Body of pancreas (tissue), 4 donors: ENCODE measurements at regions not wholly inside any gene's neighbourhood (a gene's known extent, or its start where the extent isn't known, plus 50 kb on each side); places are given as distances from the start of the nearest gene placed in this dataset.

Experiments used
- ATAC-seq: fragments of 150-250 bp; one replicate; pipeline ENCODE4 v1.9.1; 2016
- DNase-seq, 4 donors: peaks; one replicate each; pipeline ENCODE4 v3.0.0-alpha.2; 2019
- H3K27ac ChIP-seq, 4 donors: fragments of 200-600 bp; sonication (generic); 1 replicate in 3 of 4; 2 replicates in 1 of 4; pipeline versions ENCODE4 v1.5.1 to v1.6.1; 2016 to 2019; ENCODE audit warnings: mild to moderate bottlenecking in 1 of 4, mixed read lengths in 1 of 4, moderate library complexity in 1 of 4
- H3K27me3 ChIP-seq, 2 donors: fragments of 200-600 bp; sonication (generic); one replicate each; pipeline ENCODE4 v1.6.0; 2016; ENCODE audit warnings: mild to moderate bottlenecking in 1 of 2
- H3K36me3 ChIP-seq, 2 donors: fragments of 200-600 bp; sonication (generic); replicated peaks in 1 of 2; 2 replicates each; pipeline ENCODE4 v1.5.1; 2016; ENCODE audit warnings: low read depth in 2 of 2; ENCODE audit not compliant: insufficient read depth in 1 of 2
- H3K4me1 ChIP-seq: fragments of 200-600 bp; sonication (generic); one replicate; pipeline ENCODE4 v1.6.0; 2016
- H3K4me3 ChIP-seq, 2 donors: fragments of 200-600 bp; sonication (generic); 1 replicate in 1 of 2; 2 replicates in 1 of 2; pipeline ENCODE4 v1.5.1; 2016 to 2019
- H3K9me3 ChIP-seq, 3 donors: fragments of 200-600 bp; sonication (generic); 1 replicate in 2 of 3; 2 replicates in 1 of 3; pipeline ENCODE4 v1.5.1; 2016
- POLR2A ChIP-seq, 3 donors: fragments of 450-650 bp; IDR thresholded peaks; one replicate each; pipeline ENCODE4 v1.6.1; 2016; ENCODE audit warnings: antibody characterized with exemption in 3 of 3, mild to moderate bottlenecking in 2 of 3
- WGBS, 2 donors: methylation state at CpG; one replicate each; pipeline ENCODE4 v1.1.5; 2017; 5-methylcytosine and 5-hydroxymethylcytosine counted together
- intact Hi-C: fragments of 100-400 bp; cut with DNase I; formaldehyde crosslinking; loops from one replicate; pipeline ENCODE4 v1.15.1; 2023
- TF ChIP-seq, protein P1 (sequence below), 7 experiments: fragments of 450-650 bp in 4 of 7; fragments of 200-600 bp in 3 of 7; sonication (generic) in 3 of 7; IDR thresholded peaks; one replicate each; pipeline ENCODE4 v1.5.1; 2016 to 2019; ENCODE audit warnings: antibody characterized with exemption in 7 of 7

DNA sequence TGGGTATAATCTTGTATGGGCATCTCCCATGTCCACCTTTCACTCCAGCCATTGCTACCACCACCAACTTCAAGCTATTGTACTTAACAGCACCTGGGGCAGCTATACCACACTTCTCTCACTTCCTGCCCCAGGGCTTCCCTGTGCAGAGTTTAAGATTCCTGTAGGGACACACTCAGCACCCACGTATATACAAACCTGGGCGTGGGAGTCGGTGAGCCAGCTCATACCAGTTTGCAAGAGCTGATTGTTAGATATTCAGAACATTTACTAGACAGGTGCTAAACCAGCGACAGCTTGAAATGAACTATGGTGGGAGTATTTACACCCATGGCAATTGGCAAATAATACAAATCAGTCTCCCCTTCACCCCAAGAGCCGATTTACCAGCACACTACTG is 114.8 kb upstream of the CSF3R start:
- WGBS, 2 donors = 63 to 67% methylated on average over 5 of the region's 5 CpGs
- TF ChIP-seq, protein P1, sequence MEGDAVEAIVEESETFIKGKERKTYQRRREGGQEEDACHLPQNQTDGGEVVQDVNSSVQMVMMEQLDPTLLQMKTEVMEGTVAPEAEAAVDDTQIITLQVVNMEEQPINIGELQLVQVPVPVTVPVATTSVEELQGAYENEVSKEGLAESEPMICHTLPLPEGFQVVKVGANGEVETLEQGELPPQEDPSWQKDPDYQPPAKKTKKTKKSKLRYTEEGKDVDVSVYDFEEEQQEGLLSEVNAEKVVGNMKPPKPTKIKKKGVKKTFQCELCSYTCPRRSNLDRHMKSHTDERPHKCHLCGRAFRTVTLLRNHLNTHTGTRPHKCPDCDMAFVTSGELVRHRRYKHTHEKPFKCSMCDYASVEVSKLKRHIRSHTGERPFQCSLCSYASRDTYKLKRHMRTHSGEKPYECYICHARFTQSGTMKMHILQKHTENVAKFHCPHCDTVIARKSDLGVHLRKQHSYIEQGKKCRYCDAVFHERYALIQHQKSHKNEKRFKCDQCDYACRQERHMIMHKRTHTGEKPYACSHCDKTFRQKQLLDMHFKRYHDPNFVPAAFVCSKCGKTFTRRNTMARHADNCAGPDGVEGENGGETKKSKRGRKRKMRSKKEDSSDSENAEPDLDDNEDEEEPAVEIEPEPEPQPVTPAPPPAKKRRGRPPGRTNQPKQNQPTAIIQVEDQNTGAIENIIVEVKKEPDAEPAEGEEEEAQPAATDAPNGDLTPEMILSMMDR (IDR thresholded peaks at IDR 0.05) = no peak
- TF ChIP-seq POLR2A (IDR thresholded peaks at IDR 0.05) = no peak
- no peak overlapping the region for H3K27ac ChIP-seq
- H3K4me1 ChIP-seq = no peaks in the 10 kb centered on the region
- ATAC-seq = no peak
- H3K27me3 ChIP-seq = peaks cover 0 to 4% of the 10 kb centered on the region in 2 donors
- intact Hi-C loops = no loop called here
- no peaks in the 10 kb centered on the region for H3K36me3 ChIP-seq
- H3K9me3 ChIP-seq = no peaks in the 10 kb centered on the region
- no peak for DNase-seq
- no peak overlapping the region for H3K4me3 ChIP-seq

DNA sequence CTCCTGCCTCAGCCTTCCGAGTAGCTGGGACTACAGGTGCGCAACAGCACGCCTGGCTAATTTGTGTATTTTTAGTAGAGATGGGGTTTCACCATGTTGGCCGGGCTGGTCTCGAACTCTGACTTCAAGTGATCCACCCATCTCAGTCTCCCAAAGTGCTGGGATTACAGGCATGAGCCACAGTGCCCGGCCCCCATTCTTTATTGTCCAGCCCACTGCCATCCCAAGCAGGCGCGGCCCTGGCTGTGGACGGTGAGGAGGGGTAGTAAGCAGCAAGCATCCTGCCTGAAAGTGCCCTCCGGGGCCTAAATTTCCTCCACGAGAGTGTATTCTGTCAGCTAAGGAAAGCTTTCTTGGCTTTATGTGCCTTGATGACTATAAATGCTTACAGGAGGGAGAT is 113.2 kb upstream of the CSF3R start:
- ATAC-seq = no peak
- no peaks in the 10 kb centered on the region for H3K4me1 ChIP-seq
- H3K27me3 ChIP-seq = peaks cover 0 to 4% of the 10 kb centered on the region in 2 donors
- no peak overlapping the region for H3K4me3 ChIP-seq
- no peak overlapping the region for H3K27ac ChIP-seq
- TF ChIP-seq, protein P1 (IDR thresholded peaks at IDR 0.05) = no peak
- no peak for TF ChIP-seq POLR2A (IDR thresholded peaks at IDR 0.05)
- no peak for DNase-seq
- H3K36me3 ChIP-seq = no peaks in the 10 kb centered on the region
- intact Hi-C loops = no loop called here
- no peaks in the 10 kb centered on the region for H3K9me3 ChIP-seq
- 69 to 87% methylated on average over 6 to 11 of the region's 11 CpGs for WGBS, 2 donors

DNA sequence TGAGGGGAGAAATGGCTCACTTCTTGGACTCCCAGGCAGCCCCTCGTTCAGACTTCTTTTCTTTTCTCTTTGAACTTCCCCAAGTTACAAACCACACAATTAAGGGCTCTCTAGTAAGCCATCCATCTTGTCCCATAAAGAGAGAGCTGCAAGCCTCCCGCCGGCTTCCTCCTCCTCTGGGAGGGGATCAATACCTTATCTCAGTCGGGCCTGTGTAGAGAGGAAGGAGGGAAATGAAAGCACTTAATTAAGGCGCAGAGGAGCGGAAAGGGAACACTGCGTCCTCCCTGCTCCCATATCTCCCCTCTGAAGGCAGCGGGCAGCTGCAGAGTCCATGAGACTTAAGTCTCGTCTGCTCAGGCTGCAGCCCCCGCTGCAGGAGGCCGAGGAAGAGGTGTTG is 112.6 kb upstream of the CSF3R start:
- intact Hi-C loops = no loop called here
- Histone ChIP-seq H3K27me3 (peaks cover 0 to 4% of the 10 kb centered on the region in 2 donors), H3K9me3 (no peaks in the 10 kb centered on the region), H3K4me1 (no peaks in the 10 kb centered on the region), H3K36me3 (no peaks in the 10 kb centered on the region), H3K27ac (no peak overlapping the region), H3K4me3 (no peak overlapping the region)
- no peak for ATAC-seq
- TF ChIP-seq, protein P1 (IDR thresholded peaks at IDR 0.05) = no peak
- no peak for TF ChIP-seq POLR2A (IDR thresholded peaks at IDR 0.05)
- no peak for DNase-seq
- 18 to 25% methylated on average over 11 of the region's 11 CpGs for WGBS, 2 donors

DNA sequence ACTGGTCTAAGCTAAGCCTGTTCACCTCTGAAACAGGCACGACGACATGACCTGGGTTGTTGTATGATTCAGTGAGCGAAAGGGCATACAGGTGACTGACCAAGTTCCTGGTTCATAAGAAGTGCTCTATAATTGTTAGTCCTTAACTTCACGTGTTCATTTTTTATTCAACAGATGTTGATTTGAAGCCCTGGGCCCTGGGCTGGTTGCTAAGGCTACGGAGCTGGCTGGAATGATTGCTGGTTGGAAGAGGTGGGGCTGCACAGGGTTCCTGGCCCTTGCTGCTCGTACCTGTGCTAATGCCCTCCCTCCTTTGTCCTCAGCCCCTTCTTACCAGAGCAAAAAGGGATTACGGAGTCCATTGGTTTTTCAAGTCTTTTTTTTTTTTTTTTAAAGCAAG is 111.3 kb upstream of the CSF3R start:
- no peak for TF ChIP-seq POLR2A (IDR thresholded peaks at IDR 0.05)
- TF ChIP-seq, protein P1 (IDR thresholded peaks at IDR 0.05) = no peak
- H3K9me3 ChIP-seq = no peaks in the 10 kb centered on the region
- DNase-seq (no peak), ATAC-seq (no peak)
- no peak overlapping the region for H3K4me3 ChIP-seq
- 53 to 74% methylated on average over 7 of the region's 7 CpGs for WGBS, 2 donors
- no peak overlapping the region for H3K27ac ChIP-seq
- no peaks in the 10 kb centered on the region for H3K36me3 ChIP-seq
- no peaks in the 10 kb centered on the region for H3K4me1 ChIP-seq
- peaks cover 0 to 4% of the 10 kb centered on the region in 2 donors for H3K27me3 ChIP-seq
- intact Hi-C loops = no loop called here

DNA sequence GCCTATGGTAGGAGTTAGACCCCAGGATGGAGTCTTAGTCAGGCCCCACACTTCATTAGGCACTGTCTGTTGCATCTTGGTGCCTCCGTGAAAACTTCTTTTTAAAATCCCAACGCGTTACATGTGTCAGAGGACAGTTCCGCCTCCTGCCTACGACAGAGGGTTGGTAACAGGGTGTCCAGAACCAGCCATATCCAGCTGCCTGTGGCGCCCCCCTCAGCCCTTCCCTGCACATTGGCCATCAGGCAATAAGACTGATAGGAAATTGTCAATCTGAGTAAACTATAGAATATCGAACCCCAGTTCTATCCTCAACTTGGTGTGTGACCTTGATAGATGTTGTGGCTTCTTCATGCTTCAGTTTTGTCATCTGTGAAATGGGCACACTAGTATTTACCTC is 108.6 kb upstream of the CSF3R start:
- peaks cover 0 to 4% of the 10 kb centered on the region in 2 donors for H3K27me3 ChIP-seq
- H3K27ac ChIP-seq = no peak overlapping the region
- no peak overlapping the region for H3K4me3 ChIP-seq
- TF ChIP-seq, protein P1 (IDR thresholded peaks at IDR 0.05) = no peak
- TF ChIP-seq POLR2A (IDR thresholded peaks at IDR 0.05) = no peak
- DNase-seq = no peak
- 42% methylated on average over 7 of the region's 7 CpGs for WGBS, 2 donors
- no peaks in the 10 kb centered on the region for H3K4me1 ChIP-seq
- no peaks in the 10 kb centered on the region for H3K36me3 ChIP-seq
- no peak for ATAC-seq
- intact Hi-C loops = no loop called here
- H3K9me3 ChIP-seq = no peaks in the 10 kb centered on the region
